ENCODE measurements at regions not wholly inside any gene's neighbourhood (a gene's known extent, or its start where the extent isn't known, plus 50 kb on each side); places are given as distances from the start of the nearest gene placed in this dataset.

- Histone ChIP-seq H3K27ac (ENCODE audit: insufficient read depth, low read length, poor library complexity, severe bottlenecking) (no peak overlapping the region), H3K27me3 (ENCODE audit: control insufficient read depth, insufficient read depth, low read length) (no peaks in the 10 kb centered on the region), H3K4me3 (ENCODE audit: low read depth, low read length) (no peak overlapping the region), H3K36me3 (ENCODE audit: control insufficient read depth, insufficient read depth, low read length) (no peaks in the 10 kb centered on the region), H3K9me3 (ENCODE audit: control insufficient read depth in 2 of 2, low read length in 2 of 2) (peaks cover 0 to 9% of the 10 kb centered on the region in 2 experiments), H3K4me1 (ENCODE audit: control insufficient read depth, insufficient read depth, low read length, poor library complexity, severe bottlenecking) (no peaks in the 10 kb centered on the region)
- H3K4me1 Mint-ChIP-seq, result no peaks in the 10 kb centered on the region
- no peak for DNase-seq
- H3K27me3 Mint-ChIP-seq, result no peaks in the 10 kb centered on the region
- H3K27ac Mint-ChIP-seq, result no peak overlapping the region
- no peak for ATAC-seq (ENCODE audit: low read depth in 2 of 2)
- no peaks in the 10 kb centered on the region for H3K36me3 Mint-ChIP-seq
- H3K9me3 Mint-ChIP-seq, result peaks cover 0 to 12% (median 6%) of the 10 kb centered on the region in 7 donors
- H3K4me3 Mint-ChIP-seq, result no peak overlapping the region
Observed at GRCh38 chr6:170114956-170115855, 175.7 kb downstream of the DLL1 start.

GRCh38 chr6:170114187-170114945 is 176.5 kb downstream of the DLL1 start:
- DNase-seq, result no peak

GRCh38 chr6:170113141-170113540 is 177.7 kb downstream of the DLL1 start:
- no peak overlapping the region for H3K4me3 ChIP-seq (ENCODE audit: low read depth, low read length)
- peaks cover 0 to 2% (median 0%) of the 10 kb centered on the region in 7 donors for H3K9me3 Mint-ChIP-seq
- no peaks in the 10 kb centered on the region for H3K36me3 ChIP-seq (ENCODE audit: control insufficient read depth, insufficient read depth, low read length)
- no peak for ATAC-seq (ENCODE audit: low read depth in 2 of 2)
- H3K4me1 Mint-ChIP-seq, result no peaks in the 10 kb centered on the region
- H3K9me3 ChIP-seq (ENCODE audit: control insufficient read depth in 2 of 2, low read length in 2 of 2), result no peaks in the 10 kb centered on the region
- no peaks in the 10 kb centered on the region for H3K27me3 ChIP-seq (ENCODE audit: control insufficient read depth, insufficient read depth, low read length)
- no peak overlapping the region for H3K27ac Mint-ChIP-seq
- no peak overlapping the region for H3K4me3 Mint-ChIP-seq
- H3K4me1 ChIP-seq (ENCODE audit: control insufficient read depth, insufficient read depth, low read length, poor library complexity, severe bottlenecking), result no peaks in the 10 kb centered on the region
- H3K27ac ChIP-seq (ENCODE audit: insufficient read depth, low read length, poor library complexity, severe bottlenecking), result no peak overlapping the region
- no peak for DNase-seq
- H3K36me3 Mint-ChIP-seq, result no peaks in the 10 kb centered on the region
- H3K27me3 Mint-ChIP-seq, result no peaks in the 10 kb centered on the region

More at GRCh38 chr6:170114187-170114945, 176.5 kb downstream of the DLL1 start:
- H3K27me3 ChIP-seq (ENCODE audit: control insufficient read depth, insufficient read depth, low read length), result no peaks in the 10 kb centered on the region
- peaks cover 0 to 2% of the 10 kb centered on the region in 2 experiments for H3K9me3 ChIP-seq (ENCODE audit: control insufficient read depth in 2 of 2, low read length in 2 of 2)
- no peak overlapping the region for H3K4me3 Mint-ChIP-seq
- no peaks in the 10 kb centered on the region for H3K36me3 Mint-ChIP-seq
- H3K27ac Mint-ChIP-seq, result no peak overlapping the region
- ATAC-seq (ENCODE audit: low read depth in 2 of 2), result no peak
- H3K4me1 Mint-ChIP-seq, result no peaks in the 10 kb centered on the region
- H3K4me1 ChIP-seq (ENCODE audit: control insufficient read depth, insufficient read depth, low read length, poor library complexity, severe bottlenecking), result no peaks in the 10 kb centered on the region
- H3K4me3 ChIP-seq (ENCODE audit: low read depth, low read length), result no peak overlapping the region
- H3K9me3 Mint-ChIP-seq, result peaks cover 0 to 5% (median 2%) of the 10 kb centered on the region in 7 donors
- H3K36me3 ChIP-seq (ENCODE audit: control insufficient read depth, insufficient read depth, low read length), result no peaks in the 10 kb centered on the region
- no peaks in the 10 kb centered on the region for H3K27me3 Mint-ChIP-seq
- no peak overlapping the region for H3K27ac ChIP-seq (ENCODE audit: insufficient read depth, low read length, poor library complexity, severe bottlenecking)

- no peak overlapping the region for H3K27ac Mint-ChIP-seq
- no peaks in the 10 kb centered on the region for H3K36me3 Mint-ChIP-seq
- Histone ChIP-seq H3K27ac (ENCODE audit: insufficient read depth, low read length, poor library complexity, severe bottlenecking) (no peak overlapping the region), H3K4me1 (ENCODE audit: control insufficient read depth, insufficient read depth, low read length, poor library complexity, severe bottlenecking) (no peaks in the 10 kb centered on the region), H3K27me3 (ENCODE audit: control insufficient read depth, insufficient read depth, low read length) (no peaks in the 10 kb centered on the region), H3K4me3 (ENCODE audit: low read depth, low read length) (no peak overlapping the region), H3K9me3 (ENCODE audit: control insufficient read depth in 2 of 2, low read length in 2 of 2) (no peaks in the 10 kb centered on the region), H3K36me3 (ENCODE audit: control insufficient read depth, insufficient read depth, low read length) (no peaks in the 10 kb centered on the region)
- H3K4me1 Mint-ChIP-seq, result no peaks in the 10 kb centered on the region
- no peak for DNase-seq
- H3K9me3 Mint-ChIP-seq, result no peaks in the 10 kb centered on the region
- no peaks in the 10 kb centered on the region for H3K27me3 Mint-ChIP-seq
- no peak for ATAC-seq (ENCODE audit: low read depth in 2 of 2)
- H3K4me3 Mint-ChIP-seq, result no peak overlapping the region
Observed at GRCh38 chr6:170112583-170112860, 178.4 kb downstream of the DLL1 start.

- Mint-ChIP-seq H3K9me3 (peaks cover 0 to 2% (median 0%) of the 10 kb centered on the region in 7 donors), H3K4me1 (no peaks in the 10 kb centered on the region), H3K36me3 (no peaks in the 10 kb centered on the region), H3K27me3 (no peaks in the 10 kb centered on the region), H3K4me3 (no peak overlapping the region), H3K27ac (no peak overlapping the region)
- no peaks in the 10 kb centered on the region for H3K27me3 ChIP-seq (ENCODE audit: control insufficient read depth, insufficient read depth, low read length)
- no peaks in the 10 kb centered on the region for H3K4me1 ChIP-seq (ENCODE audit: control insufficient read depth, insufficient read depth, low read length, poor library complexity, severe bottlenecking)
- ATAC-seq (ENCODE audit: low read depth in 2 of 2), result no peak
- no peak overlapping the region for H3K4me3 ChIP-seq (ENCODE audit: low read depth, low read length)
- no peak overlapping the region for H3K27ac ChIP-seq (ENCODE audit: insufficient read depth, low read length, poor library complexity, severe bottlenecking)
- no peaks in the 10 kb centered on the region for H3K36me3 ChIP-seq (ENCODE audit: control insufficient read depth, insufficient read depth, low read length)
- DNase-seq, result no peak
- no peaks in the 10 kb centered on the region for H3K9me3 ChIP-seq (ENCODE audit: control insufficient read depth in 2 of 2, low read length in 2 of 2)
Observed at GRCh38 chr6:170111816-170112582, 178.9 kb downstream of the DLL1 start.

- ATAC-seq (ENCODE audit: low read depth in 2 of 2) (no peak), DNase-seq (no peak)
- no peak overlapping the region for H3K4me3 Mint-ChIP-seq
- no peak overlapping the region for H3K27ac ChIP-seq (ENCODE audit: insufficient read depth, low read length, poor library complexity, severe bottlenecking)
- H3K36me3 ChIP-seq (ENCODE audit: control insufficient read depth, insufficient read depth, low read length), result no peaks in the 10 kb centered on the region
- H3K4me3 ChIP-seq (ENCODE audit: low read depth, low read length), result no peak overlapping the region
- H3K36me3 Mint-ChIP-seq, result no peaks in the 10 kb centered on the region
- no peaks in the 10 kb centered on the region for H3K4me1 Mint-ChIP-seq
- H3K9me3 ChIP-seq (ENCODE audit: control insufficient read depth in 2 of 2, low read length in 2 of 2), result no peaks in the 10 kb centered on the region
- no peak overlapping the region for H3K27ac Mint-ChIP-seq
- H3K4me1 ChIP-seq (ENCODE audit: control insufficient read depth, insufficient read depth, low read length, poor library complexity, severe bottlenecking), result no peaks in the 10 kb centered on the region
- H3K27me3 ChIP-seq (ENCODE audit: control insufficient read depth, insufficient read depth, low read length), result peaks cover 2% of the 10 kb centered on the region
- peaks cover 0 to 3% (median 0%) of the 10 kb centered on the region in 7 donors for H3K9me3 Mint-ChIP-seq
- no peaks in the 10 kb centered on the region for H3K27me3 Mint-ChIP-seq
Observed at GRCh38 chr6:170111141-170111664, 179.7 kb downstream of the DLL1 start.

GRCh38 chr6:170110201-170111140 is 180.4 kb downstream of the DLL1 start:
- H3K27me3 ChIP-seq (ENCODE audit: control insufficient read depth, insufficient read depth, low read length), result peaks cover 2% of the 10 kb centered on the region
- H3K36me3 Mint-ChIP-seq, result no peaks in the 10 kb centered on the region
- no peak overlapping the region for H3K27ac ChIP-seq (ENCODE audit: insufficient read depth, low read length, poor library complexity, severe bottlenecking)
- H3K9me3 ChIP-seq (ENCODE audit: control insufficient read depth in 2 of 2, low read length in 2 of 2), result peaks cover 0 to 3% of the 10 kb centered on the region in 2 experiments
- DNase-seq, result no peak
- H3K4me3 Mint-ChIP-seq, result no peak overlapping the region
- no peaks in the 10 kb centered on the region for H3K4me1 ChIP-seq (ENCODE audit: control insufficient read depth, insufficient read depth, low read length, poor library complexity, severe bottlenecking)
- no peak overlapping the region for H3K27ac Mint-ChIP-seq
- no peak overlapping the region for H3K4me3 ChIP-seq (ENCODE audit: low read depth, low read length)
- no peaks in the 10 kb centered on the region for H3K27me3 Mint-ChIP-seq
- peaks cover 0 to 3% (median 0%) of the 10 kb centered on the region in 7 donors for H3K9me3 Mint-ChIP-seq
- no peaks in the 10 kb centered on the region for H3K36me3 ChIP-seq (ENCODE audit: control insufficient read depth, insufficient read depth, low read length)
- H3K4me1 Mint-ChIP-seq, result no peaks in the 10 kb centered on the region
- no peak for ATAC-seq (ENCODE audit: low read depth in 2 of 2)
